Adrenal gland (tissue), 9 donors: ENCODE measurements at regions not wholly inside any gene's neighbourhood (a gene's known extent, or its start where the extent isn't known, plus 50 kb on each side); places are given as distances from the start of the nearest gene placed in this dataset.
A peak's percentile ranks its signal among the peaks of the same experiment; 100 is the strongest.

Experiments
- DNase-seq, 7 donors: peaks; one replicate each; pipeline ENCODE4 v3.0.0-alpha.2; 2019 to 2020
- H3K27ac ChIP-seq, 5 donors: fragments of 200-600 bp; sonication (generic) in 4 of 5; 1 replicate in 3 of 5; 2 replicates in 2 of 5; pipeline versions ENCODE4 v1.5.1 to v1.8.0; 2016 to 2020; ENCODE audit warnings: mild to moderate bottlenecking in 1 of 5
- H3K27me3 ChIP-seq: fragments of 200-600 bp; 2 replicates; pipeline ENCODE4 v1.8.0; 2021
- H3K36me3 ChIP-seq, 2 donors: fragments of 200-600 bp; replicated peaks in 1 of 2; 1 replicate in 1 of 2; 2 replicates in 1 of 2; pipeline versions ENCODE4 v1.5.1 to v1.8.0; 2018 to 2022
- H3K4me1 ChIP-seq, 2 donors: fragments of 200-600 bp; replicated peaks in 1 of 2; 1 replicate in 1 of 2; 2 replicates in 1 of 2; pipeline versions ENCODE4 v1.5.1 to v1.8.0; 2018 to 2021
- H3K4me3 ChIP-seq, 4 donors: fragments of 200-600 bp; sonication (generic) in 3 of 4; one replicate each; pipeline ENCODE4 v1.5.1; 2016 to 2018
- H3K9me3 ChIP-seq, 3 donors: fragments of 200-600 bp; sonication (generic) in 1 of 3; replicated peaks in 1 of 3; 1 replicate in 2 of 3; 2 replicates in 1 of 3; pipeline versions ENCODE4 v1.5.1 to v1.8.0; 2016 to 2021
- POLR2A ChIP-seq, 2 donors: fragments of 450-650 bp; IDR thresholded peaks; one replicate each; pipeline ENCODE4 v1.6.1; 2017; ENCODE audit warnings: antibody characterized with exemption in 2 of 2, mild to moderate bottlenecking in 2 of 2, moderate library complexity in 1 of 2
- WGBS, 4 donors: extraction: QIAGEN DNeasy Blood & Tissue Kit in 2 of 4; methylation state at CpG; one replicate each; pipeline versions ENCODE4 v1.1.5 to v1.1.7; 2013 to 2017; 5-methylcytosine and 5-hydroxymethylcytosine counted together
- intact Hi-C, 2 donors: fragments of 100-400 bp; cut with DNase I; formaldehyde crosslinking; loops; one replicate each; pipeline versions ENCODE4 v1.14.1 to v1.15.0; 2022 to 2023
- TF ChIP-seq, protein P1 (sequence below), 6 experiments: fragments of 450-650 bp in 4 of 6; fragments of 200-600 bp in 2 of 6; sonication (generic) in 1 of 6; IDR thresholded peaks; 1 replicate in 5 of 6; 2 replicates in 1 of 6; pipeline versions ENCODE4 v1.5.1 to v1.8.0; 2016 to 2021; ENCODE audit warnings: antibody characterized with exemption in 6 of 6, mild to moderate bottlenecking in 2 of 6, moderate library complexity in 1 of 6
- donor health status: healthy with polysubstance abuse.
- donor health status: Bipolar disorder and iron deficiency.
- donor health status: DM: yes; HTN: yes; CAD: no.
- donor health status: DM: no; HTN: no; CAD: no.
- donor health status: DM: no; HTN: no; CAD: no.

DNA sequence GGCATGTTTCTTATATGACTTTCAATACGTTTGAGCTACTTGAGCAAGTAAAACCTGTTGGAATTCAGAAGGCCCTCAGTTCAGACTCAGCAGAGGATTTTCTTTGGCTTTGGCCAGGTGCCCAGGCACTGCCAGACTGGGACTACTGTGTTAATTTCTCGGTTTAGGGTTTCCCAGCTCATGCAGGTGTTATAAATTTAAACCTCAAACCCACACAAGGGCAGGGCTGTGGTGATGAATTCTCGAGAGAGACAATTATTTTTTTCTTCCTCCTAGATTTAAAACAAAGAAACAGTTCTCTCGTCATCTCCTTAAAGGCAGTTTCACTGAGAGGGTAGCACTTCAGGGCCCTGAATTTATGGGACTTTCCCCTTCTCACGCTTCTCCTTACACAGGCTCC lies 406.0 kb upstream of the PIK3R1 start:
- Histone ChIP-seq H3K4me3 (no peak overlapping the region), H3K27ac (no peak overlapping the region), H3K27me3 (no peaks in the 10 kb centered on the region), H3K9me3 (no peaks in the 10 kb centered on the region), H3K36me3 (no peaks in the 10 kb centered on the region), H3K4me1 (no peaks in the 10 kb centered on the region)
- WGBS, 4 donors = 74 to 82% (median 79%) methylated on average over 5 of the region's 5 CpGs
- TF ChIP-seq, protein P1, sequence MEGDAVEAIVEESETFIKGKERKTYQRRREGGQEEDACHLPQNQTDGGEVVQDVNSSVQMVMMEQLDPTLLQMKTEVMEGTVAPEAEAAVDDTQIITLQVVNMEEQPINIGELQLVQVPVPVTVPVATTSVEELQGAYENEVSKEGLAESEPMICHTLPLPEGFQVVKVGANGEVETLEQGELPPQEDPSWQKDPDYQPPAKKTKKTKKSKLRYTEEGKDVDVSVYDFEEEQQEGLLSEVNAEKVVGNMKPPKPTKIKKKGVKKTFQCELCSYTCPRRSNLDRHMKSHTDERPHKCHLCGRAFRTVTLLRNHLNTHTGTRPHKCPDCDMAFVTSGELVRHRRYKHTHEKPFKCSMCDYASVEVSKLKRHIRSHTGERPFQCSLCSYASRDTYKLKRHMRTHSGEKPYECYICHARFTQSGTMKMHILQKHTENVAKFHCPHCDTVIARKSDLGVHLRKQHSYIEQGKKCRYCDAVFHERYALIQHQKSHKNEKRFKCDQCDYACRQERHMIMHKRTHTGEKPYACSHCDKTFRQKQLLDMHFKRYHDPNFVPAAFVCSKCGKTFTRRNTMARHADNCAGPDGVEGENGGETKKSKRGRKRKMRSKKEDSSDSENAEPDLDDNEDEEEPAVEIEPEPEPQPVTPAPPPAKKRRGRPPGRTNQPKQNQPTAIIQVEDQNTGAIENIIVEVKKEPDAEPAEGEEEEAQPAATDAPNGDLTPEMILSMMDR (IDR thresholded peaks at IDR 0.05) = no peak
- TF ChIP-seq POLR2A (IDR thresholded peaks at IDR 0.05) = no peak
- intact Hi-C loops = no loop called here
- no peak for DNase-seq

DNA sequence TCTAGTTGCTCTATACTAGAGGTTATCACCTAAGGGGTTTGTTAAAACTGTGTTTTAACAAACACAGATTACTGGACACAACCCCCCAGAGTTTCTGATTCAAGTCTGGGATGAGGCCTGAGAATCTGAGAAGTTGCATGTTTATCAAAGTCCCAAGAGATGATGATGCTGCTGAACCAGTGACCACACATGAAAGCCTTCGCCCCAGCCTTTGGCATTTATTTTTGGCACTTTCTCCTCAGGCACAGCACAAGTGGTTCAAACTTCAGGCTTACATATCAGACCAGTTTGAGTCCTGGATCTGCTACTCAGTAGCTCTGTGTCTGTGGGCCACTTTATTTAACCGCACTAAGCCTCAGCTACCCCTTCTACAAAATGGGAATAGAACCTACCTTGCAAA lies 407.2 kb upstream of the PIK3R1 start:
- Histone ChIP-seq H3K4me1 (no peaks in the 10 kb centered on the region), H3K27ac (no peak overlapping the region), H3K36me3 (no peaks in the 10 kb centered on the region), H3K9me3 (no peaks in the 10 kb centered on the region), H3K27me3 (no peaks in the 10 kb centered on the region), H3K4me3 (no peak overlapping the region)
- TF ChIP-seq, protein P1 (IDR thresholded peaks at IDR 0.05) = no peak
- TF ChIP-seq POLR2A (IDR thresholded peaks at IDR 0.05) = no peak
- WGBS, 4 donors = 84 to 93% (median 89%) methylated on average over 2 of the region's 2 CpGs
- intact Hi-C loops = no loop called here
- DNase-seq = no peak

DNA sequence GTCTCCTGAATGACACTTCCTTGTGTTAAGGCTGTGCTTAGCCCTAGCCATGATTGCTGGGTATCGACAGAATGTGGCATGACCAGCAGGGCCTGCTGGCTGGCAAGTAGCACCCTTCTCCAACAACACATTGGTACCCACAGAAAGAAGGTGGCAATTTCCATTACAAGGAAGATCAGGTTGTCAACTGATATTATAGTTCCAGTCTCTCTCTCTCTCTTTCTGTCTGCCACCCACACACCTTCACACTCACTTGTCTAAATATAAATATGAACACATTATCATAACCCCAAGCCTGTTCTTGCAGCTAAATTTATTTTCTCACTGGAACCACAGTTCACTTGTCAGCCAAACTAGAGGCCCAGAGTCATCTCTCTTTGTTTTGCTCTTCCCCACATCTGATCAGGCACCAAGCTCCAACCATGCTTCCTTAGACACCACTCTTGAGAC lies 408.1 kb upstream of the PIK3R1 start:
- TF ChIP-seq, protein P1 (IDR thresholded peaks at IDR 0.05) = no peak
- no peak for TF ChIP-seq POLR2A (IDR thresholded peaks at IDR 0.05)
- intact Hi-C loops = no loop called here
- H3K4me1 ChIP-seq = no peaks in the 10 kb centered on the region
- H3K4me3 ChIP-seq = no peak overlapping the region
- no peaks in the 10 kb centered on the region for H3K36me3 ChIP-seq
- H3K27me3 ChIP-seq = no peaks in the 10 kb centered on the region
- DNase-seq = no peak
- H3K9me3 ChIP-seq = no peaks in the 10 kb centered on the region
- no peak overlapping the region for H3K27ac ChIP-seq
- WGBS, 4 donors = 88 to 100% (median 91%) methylated on average over 1 of the region's 1 CpG

DNA sequence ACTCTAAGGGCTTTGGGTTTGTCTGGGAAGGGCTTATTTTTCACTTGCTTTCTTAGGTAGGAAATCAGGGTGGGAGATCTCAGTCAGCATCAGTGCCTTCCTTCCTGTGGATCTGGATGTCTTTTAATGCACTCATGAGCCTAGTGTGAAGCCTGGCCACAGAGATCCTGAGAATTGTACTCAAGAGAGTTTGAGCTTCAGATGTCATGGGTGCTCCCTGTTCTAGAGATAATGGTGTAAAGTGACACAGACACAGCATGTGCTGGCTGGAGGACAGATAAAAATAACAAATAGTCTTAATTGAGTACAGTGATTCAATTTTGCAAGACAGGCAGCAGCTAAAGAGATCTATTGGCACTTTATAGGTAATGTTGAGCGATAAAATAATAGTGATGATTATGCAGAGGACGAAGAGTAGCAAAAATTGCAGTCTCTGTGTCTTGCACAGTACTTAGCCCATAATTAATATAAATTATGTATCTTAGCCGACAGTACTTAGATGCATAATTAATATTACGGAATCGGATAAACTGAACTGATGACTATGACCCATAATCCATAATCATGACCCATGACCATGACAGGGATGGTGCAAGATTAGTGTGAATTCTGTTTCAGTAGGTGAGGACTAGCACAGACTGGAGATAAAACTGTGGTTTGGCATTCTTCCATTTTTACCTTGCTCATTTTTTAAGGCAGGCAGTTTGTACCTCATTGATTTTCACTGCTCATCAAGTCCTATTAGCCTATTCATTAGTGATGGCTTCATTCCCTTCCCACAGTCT lies 408.7 kb upstream of the PIK3R1 start:
- Histone ChIP-seq H3K4me1 (no peaks in the 10 kb centered on the region), H3K4me3 (no peak overlapping the region), H3K9me3 (no peaks in the 10 kb centered on the region), H3K27me3 (no peaks in the 10 kb centered on the region), H3K27ac (no peak overlapping the region), H3K36me3 (no peaks in the 10 kb centered on the region)
- intact Hi-C loops = no loop called here
- no peak for TF ChIP-seq POLR2A (IDR thresholded peaks at IDR 0.05)
- TF ChIP-seq, protein P1 (IDR thresholded peaks at IDR 0.05) = no peak
- 84 to 87% (median 85%) methylated on average over 5 of the region's 5 CpGs for WGBS, 4 donors
- peak in 1 of 7 donors; percentile 63 for DNase-seq
